K562 (cell line): ENCODE measurements at regions not wholly inside any gene's neighbourhood (a gene's known extent, or its start where the extent isn't known, plus 50 kb on each side); places are given as distances from the start of the nearest gene placed in this dataset.

Experiments
- BHLHE40 ChIP-seq: IDR thresholded peaks from 2 replicates; pipeline ENCODE4 v1.6.1; 2011; ENCODE audit warnings: low read length, improper control_type of control experiment
- CREBBP ChIP-seq: IDR thresholded peaks from one replicate; pipeline ENCODE4 v1.6.1; 2012; ENCODE audit warnings: low read depth, mild to moderate bottlenecking, control low read depth, inconsistent platforms, low read length
- CREM ChIP-seq: IDR thresholded peaks from 2 replicates; pipeline ENCODE4 v1.6.1; 2014; ENCODE audit warnings: antibody characterized with exemption, low read depth
- DPF2 ChIP-seq: fragments of 450-650 bp; IDR thresholded peaks from 2 replicates; pipeline ENCODE4 v1.6.1; 2016
- EGR1 ChIP-seq: fragments of 450-650 bp; conservative IDR thresholded peaks from 2 replicates; pipeline ENCODE4 v1.6.1; 2017; ENCODE audit warnings: mild to moderate bottlenecking
- FOXA3 ChIP-seq, 2 experiments: fragments of 450-650 bp in 1 of 2; sonication (generic) in 1 of 2; formaldehyde crosslinking; IDR thresholded peaks in 1 of 2; conservative IDR thresholded peaks in 1 of 2; 2 replicates each; pipeline versions ENCODE4 v1.4.0 to v1.8.0; 2020 to 2022; ENCODE audit warnings: mild to moderate bottlenecking in 2 of 2, missing genetic modification reagents in 1 of 2
- KHSRP ChIP-seq: fragments of 450-650 bp; IDR thresholded peaks from 2 replicates; pipeline ENCODE4 v1.6.1; 2017
- MTA3 ChIP-seq: fragments of 450-650 bp; formaldehyde crosslinking; IDR thresholded peaks from 2 replicates; pipeline ENCODE4 v1.6.1; 2017; ENCODE audit warnings: mild to moderate bottlenecking, borderline replicate concordance
- POLR2AphosphoS5 ChIP-seq: IDR thresholded peaks from 2 replicates; pipeline ENCODE4 v1.6.1; 2011; ENCODE audit warnings: mild to moderate bottlenecking, low read depth, low read length, moderate library complexity; ENCODE audit not compliant: control insufficient read depth, insufficient read depth
- SP1 ChIP-seq: sonication (generic); formaldehyde crosslinking; IDR thresholded peaks from 2 replicates; pipeline ENCODE4 v1.8.1; 2022; ENCODE audit warnings: mild to moderate bottlenecking, missing genetic modification reagents
- STAT5A ChIP-seq: IDR thresholded peaks from 2 replicates; pipeline ENCODE4 v1.6.1; 2012; ENCODE audit warnings: low read length, inconsistent platforms, borderline replicate concordance
- TAF7 ChIP-seq: fragments of 450-650 bp; IDR thresholded peaks from 2 replicates; pipeline ENCODE4 v1.6.1; 2016; ENCODE audit warnings: missing genetic modification characterization, missing compliant biosample characterization
- TAF9B ChIP-seq: fragments of 450-650 bp; IDR thresholded peaks from 2 replicates; pipeline ENCODE4 v1.6.1; 2018; ENCODE audit warnings: mild to moderate bottlenecking; ENCODE audit not compliant: partially characterized antibody
- TAL1 ChIP-seq: fragments of 450-650 bp; IDR thresholded peaks from 2 replicates; pipeline ENCODE4 v1.6.1; 2016; ENCODE audit warnings: mild to moderate bottlenecking
- TBL1XR1 ChIP-seq, 2 experiments: IDR thresholded peaks; 2 replicates each; pipeline ENCODE4 v1.6.1; 2012; ENCODE audit warnings: improper control_type of control experiment in 2 of 2, low read length in 2 of 2, mild to moderate bottlenecking in 1 of 2
- TF ChIP-seq, protein P1 (sequence below): fragments of 200-800 bp; sonication (Bioruptor generic); IDR thresholded peaks from 2 replicates; pipeline ENCODE4 v1.6.1; 2017; ENCODE audit warnings: missing genetic modification characterization, missing compliant biosample characterization
- TF ChIP-seq, protein P2 (sequence below), 2 experiments: IDR thresholded peaks; 2 replicates each; pipeline ENCODE4 v1.6.1; 2011; ENCODE audit warnings: borderline replicate concordance in 1 of 2, control low read depth in 1 of 2, low read depth in 1 of 2, low read length in 1 of 2, mild to moderate bottlenecking in 1 of 2, mixed read lengths in 1 of 2, moderate library complexity in 1 of 2; ENCODE audit not compliant: insufficient read depth in 1 of 2, insufficient read length in 1 of 2, poor library complexity in 1 of 2, severe bottlenecking in 1 of 2; ENCODE audit errors: extremely low read depth in 1 of 2
- TF ChIP-seq, protein P3 (sequence below): fragments of 250-450 bp; sonication (Bioruptor Pico); IDR thresholded peaks from 2 replicates; pipeline ENCODE4 v1.9.0; 2021; ENCODE audit warnings: mild to moderate bottlenecking
- TF ChIP-seq, protein P4 (sequence below): fragments of 450-650 bp; IDR thresholded peaks from 2 replicates; pipeline ENCODE4 v1.6.1; 2017; ENCODE audit warnings: antibody characterized with exemption, mild to moderate bottlenecking
- TF ChIP-seq, protein P5 (sequence below), 2 experiments: fragments of 450-650 bp; conservative IDR thresholded peaks; 2 replicates each; pipeline ENCODE4 v1.6.1; 2017; ENCODE audit warnings: mild to moderate bottlenecking in 2 of 2, moderate library complexity in 2 of 2

DNA sequence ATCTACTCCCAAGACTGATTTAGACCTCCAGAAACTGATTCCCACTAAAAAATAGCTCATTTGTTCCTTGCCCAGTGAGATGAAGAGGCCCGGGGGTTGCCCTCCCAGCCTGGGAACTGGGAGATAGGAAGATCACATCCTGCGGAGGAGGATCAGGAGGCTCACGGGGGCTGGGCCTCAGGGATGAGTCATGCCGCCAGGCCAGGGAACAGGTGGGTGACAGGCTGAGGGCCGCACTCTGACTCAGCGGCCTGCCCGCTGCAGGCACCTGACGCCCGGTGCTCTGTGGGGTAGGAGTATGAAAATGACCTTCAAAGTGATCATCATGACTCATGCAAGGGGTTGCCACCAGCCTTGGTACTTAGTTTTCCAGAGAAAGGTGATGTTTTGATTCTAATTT lies 104.5 kb upstream of the ZPBP start (continued):
- TF ChIP-seq CREBBP (no peak), BHLHE40 (peak; percentile 72; the same call in 1 of the 2 replicates), DPF2 (peak; percentile 94), MTA3 (0 out of 2 replicates have a peak, but pooled peaks have one; percentile 72), TBL1XR1 (IDR thresholded peaks at IDR 0.05; ENCODE audit: low read length in 2 of 2) (peak in 1 of 2 experiments; percentile 42; a peak in 1 of 4 replicates), EGR1 (peak; percentile 93), SP1 (CRISPR knock-in tag) (no peak), TAL1 (peak; percentile 59), POLR2AphosphoS5 (peak; percentile 35; the same call in 1 of the 2 replicates), CREM (peak; percentile 66), KHSRP (no peak), TAF9B (peak; percentile 62), STAT5A (no peak), TAF7 (no peak), FOXA3 (CRISPR knock-in tag; conservative IDR thresholded peaks at IDR 0.05 in 1 of 2, IDR thresholded peaks at IDR 0.05 in 1 of 2) (no peak)
- TF ChIP-seq, protein P1, sequence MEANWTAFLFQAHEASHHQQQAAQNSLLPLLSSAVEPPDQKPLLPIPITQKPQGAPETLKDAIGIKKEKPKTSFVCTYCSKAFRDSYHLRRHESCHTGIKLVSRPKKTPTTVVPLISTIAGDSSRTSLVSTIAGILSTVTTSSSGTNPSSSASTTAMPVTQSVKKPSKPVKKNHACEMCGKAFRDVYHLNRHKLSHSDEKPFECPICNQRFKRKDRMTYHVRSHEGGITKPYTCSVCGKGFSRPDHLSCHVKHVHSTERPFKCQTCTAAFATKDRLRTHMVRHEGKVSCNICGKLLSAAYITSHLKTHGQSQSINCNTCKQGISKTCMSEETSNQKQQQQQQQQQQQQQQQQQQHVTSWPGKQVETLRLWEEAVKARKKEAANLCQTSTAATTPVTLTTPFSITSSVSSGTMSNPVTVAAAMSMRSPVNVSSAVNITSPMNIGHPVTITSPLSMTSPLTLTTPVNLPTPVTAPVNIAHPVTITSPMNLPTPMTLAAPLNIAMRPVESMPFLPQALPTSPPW = peak; percentile 59
- TF ChIP-seq, protein P2, sequence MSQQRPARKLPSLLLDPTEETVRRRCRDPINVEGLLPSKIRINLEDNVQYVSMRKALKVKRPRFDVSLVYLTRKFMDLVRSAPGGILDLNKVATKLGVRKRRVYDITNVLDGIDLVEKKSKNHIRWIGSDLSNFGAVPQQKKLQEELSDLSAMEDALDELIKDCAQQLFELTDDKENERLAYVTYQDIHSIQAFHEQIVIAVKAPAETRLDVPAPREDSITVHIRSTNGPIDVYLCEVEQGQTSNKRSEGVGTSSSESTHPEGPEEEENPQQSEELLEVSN (IDR thresholded peaks at IDR 0.05; ENCODE audit: borderline replicate concordance in 1 of 2, extremely low read depth in 1 of 2, insufficient read depth in 1 of 2, insufficient read length in 1 of 2, low read depth in 1 of 2, low read length in 1 of 2, poor library complexity in 1 of 2, severe bottlenecking in 1 of 2) = peak in 1 of 2 experiments; percentile 23
- TF ChIP-seq, protein P3, sequence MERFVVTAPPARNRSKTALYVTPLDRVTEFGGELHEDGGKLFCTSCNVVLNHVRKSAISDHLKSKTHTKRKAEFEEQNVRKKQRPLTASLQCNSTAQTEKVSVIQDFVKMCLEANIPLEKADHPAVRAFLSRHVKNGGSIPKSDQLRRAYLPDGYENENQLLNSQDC (CRISPR knock-in tag) = no peak
- TF ChIP-seq, protein P4, sequence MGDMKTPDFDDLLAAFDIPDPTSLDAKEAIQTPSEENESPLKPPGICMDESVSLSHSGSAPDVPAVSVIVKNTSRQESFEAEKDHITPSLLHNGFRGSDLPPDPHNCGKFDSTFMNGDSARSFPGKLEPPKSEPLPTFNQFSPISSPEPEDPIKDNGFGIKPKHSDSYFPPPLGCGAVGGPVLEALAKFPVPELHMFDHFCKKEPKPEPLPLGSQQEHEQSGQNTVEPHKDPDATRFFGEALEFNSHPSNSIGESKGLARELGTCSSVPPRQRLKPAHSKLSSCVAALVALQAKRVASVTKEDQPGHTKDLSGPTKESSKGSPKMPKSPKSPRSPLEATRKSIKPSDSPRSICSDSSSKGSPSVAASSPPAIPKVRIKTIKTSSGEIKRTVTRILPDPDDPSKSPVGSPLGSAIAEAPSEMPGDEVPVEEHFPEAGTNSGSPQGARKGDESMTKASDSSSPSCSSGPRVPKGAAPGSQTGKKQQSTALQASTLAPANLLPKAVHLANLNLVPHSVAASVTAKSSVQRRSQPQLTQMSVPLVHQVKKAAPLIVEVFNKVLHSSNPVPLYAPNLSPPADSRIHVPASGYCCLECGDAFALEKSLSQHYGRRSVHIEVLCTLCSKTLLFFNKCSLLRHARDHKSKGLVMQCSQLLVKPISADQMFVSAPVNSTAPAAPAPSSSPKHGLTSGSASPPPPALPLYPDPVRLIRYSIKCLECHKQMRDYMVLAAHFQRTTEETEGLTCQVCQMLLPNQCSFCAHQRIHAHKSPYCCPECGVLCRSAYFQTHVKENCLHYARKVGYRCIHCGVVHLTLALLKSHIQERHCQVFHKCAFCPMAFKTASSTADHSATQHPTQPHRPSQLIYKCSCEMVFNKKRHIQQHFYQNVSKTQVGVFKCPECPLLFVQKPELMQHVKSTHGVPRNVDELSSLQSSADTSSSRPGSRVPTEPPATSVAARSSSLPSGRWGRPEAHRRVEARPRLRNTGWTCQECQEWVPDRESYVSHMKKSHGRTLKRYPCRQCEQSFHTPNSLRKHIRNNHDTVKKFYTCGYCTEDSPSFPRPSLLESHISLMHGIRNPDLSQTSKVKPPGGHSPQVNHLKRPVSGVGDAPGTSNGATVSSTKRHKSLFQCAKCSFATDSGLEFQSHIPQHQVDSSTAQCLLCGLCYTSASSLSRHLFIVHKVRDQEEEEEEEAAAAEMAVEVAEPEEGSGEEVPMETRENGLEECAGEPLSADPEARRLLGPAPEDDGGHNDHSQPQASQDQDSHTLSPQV = 0 out of 2 replicates have a peak, but pooled peaks have one; percentile 12
- TF ChIP-seq, protein P5, sequence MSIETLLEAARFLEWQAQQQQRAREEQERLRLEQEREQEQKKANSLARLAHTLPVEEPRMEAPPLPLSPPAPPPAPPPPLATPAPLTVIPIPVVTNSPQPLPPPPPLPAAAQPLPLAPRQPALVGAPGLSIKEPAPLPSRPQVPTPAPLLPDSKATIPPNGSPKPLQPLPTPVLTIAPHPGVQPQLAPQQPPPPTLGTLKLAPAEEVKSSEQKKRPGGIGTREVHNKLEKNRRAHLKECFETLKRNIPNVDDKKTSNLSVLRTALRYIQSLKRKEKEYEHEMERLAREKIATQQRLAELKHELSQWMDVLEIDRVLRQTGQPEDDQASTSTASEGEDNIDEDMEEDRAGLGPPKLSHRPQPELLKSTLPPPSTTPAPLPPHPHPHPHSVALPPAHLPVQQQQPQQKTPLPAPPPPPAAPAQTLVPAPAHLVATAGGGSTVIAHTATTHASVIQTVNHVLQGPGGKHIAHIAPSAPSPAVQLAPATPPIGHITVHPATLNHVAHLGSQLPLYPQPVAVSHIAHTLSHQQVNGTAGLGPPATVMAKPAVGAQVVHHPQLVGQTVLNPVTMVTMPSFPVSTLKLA (conservative IDR thresholded peaks at IDR 0.05) = peak in 1 of 2 experiments; percentile 34; a peak in 1 of 4 replicates
